HFF-Myc (cell line): ENCODE measurements at regions not wholly inside any gene's neighbourhood (a gene's known extent, or its start where the extent isn't known, plus 50 kb on each side); places are given as distances from the start of the nearest gene placed in this dataset.
A peak's percentile ranks its signal among the peaks of the same experiment; 100 is the strongest.

Experiments used
- DNase-seq: peaks from one replicate; pipeline ENCODE4 v3.0.0-alpha.2; 2011; ENCODE audit warnings: low read depth; ENCODE audit errors: extremely low read depth
- H3K4me3 ChIP-seq: replicated peaks from 2 replicates; pipeline ENCODE4 v1.5.1; 2011; ENCODE audit warnings: low read depth, mild to moderate bottlenecking, control low read depth, low read length
- TF ChIP-seq, protein P1 (sequence below): IDR thresholded peaks from 2 replicates; pipeline ENCODE4 v1.5.1; 2012; ENCODE audit warnings: mild to moderate bottlenecking, low read depth, low read length, control low read depth; ENCODE audit errors: missing control alignments

DNA sequence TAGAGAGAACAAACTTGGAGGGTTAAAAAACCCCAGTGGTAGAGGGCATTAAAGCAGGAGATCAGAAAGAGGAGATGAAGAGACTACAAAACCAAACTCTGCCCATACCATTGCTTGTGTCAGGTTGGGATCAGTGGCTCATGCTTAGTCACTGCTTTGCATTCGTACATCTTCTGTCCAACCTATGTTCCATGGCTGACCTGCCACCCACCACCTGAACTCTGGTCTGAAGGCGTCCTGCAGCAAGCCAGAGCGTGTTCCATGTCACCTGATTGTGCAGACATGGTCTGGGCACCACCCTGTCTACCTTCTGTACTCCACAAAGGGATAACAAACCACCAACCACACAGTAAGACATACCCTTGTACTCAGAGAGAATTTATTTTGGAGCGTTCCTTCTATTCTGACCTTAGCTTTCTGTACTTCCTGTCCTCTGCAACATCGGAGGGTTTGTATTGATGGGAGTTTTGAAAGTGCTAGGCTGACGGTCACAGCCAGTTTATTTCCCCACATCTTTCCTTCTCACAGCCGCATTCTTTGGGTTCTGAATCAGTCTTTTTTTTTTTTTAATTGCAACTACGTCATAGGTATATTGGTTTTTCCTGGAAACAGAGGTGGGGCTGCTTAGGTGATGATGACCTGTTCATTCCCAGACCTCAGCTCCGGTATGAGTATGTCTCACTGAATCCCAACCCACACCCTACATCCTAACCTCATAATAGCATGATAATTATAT lies 88.3 kb downstream of the SOWAHC start:
- TF ChIP-seq, protein P1, sequence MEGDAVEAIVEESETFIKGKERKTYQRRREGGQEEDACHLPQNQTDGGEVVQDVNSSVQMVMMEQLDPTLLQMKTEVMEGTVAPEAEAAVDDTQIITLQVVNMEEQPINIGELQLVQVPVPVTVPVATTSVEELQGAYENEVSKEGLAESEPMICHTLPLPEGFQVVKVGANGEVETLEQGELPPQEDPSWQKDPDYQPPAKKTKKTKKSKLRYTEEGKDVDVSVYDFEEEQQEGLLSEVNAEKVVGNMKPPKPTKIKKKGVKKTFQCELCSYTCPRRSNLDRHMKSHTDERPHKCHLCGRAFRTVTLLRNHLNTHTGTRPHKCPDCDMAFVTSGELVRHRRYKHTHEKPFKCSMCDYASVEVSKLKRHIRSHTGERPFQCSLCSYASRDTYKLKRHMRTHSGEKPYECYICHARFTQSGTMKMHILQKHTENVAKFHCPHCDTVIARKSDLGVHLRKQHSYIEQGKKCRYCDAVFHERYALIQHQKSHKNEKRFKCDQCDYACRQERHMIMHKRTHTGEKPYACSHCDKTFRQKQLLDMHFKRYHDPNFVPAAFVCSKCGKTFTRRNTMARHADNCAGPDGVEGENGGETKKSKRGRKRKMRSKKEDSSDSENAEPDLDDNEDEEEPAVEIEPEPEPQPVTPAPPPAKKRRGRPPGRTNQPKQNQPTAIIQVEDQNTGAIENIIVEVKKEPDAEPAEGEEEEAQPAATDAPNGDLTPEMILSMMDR = no peak
- no peak overlapping the region for H3K4me3 ChIP-seq

DNA sequence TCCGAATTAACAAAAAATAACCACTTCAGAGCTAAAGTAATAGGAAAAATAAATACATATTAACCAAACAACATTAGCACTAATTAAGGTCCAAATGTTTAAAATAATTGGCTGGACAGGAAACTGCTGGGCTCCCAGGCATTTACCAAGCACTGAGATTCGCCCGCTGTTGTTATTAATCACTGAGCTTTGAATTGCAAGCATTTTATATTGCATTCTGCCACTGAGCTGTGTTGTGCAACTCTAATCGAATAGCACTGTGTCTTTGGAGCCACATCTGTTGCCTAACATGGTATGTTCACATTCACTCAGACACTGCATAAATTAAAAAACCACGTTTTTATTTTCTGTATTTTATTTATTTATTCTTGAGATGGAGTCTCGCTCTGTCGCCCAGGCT lies 88.9 kb downstream of the SOWAHC start:
- DNase-seq = no peak
- no peak overlapping the region for H3K4me3 ChIP-seq
- TF ChIP-seq, protein P1 = no peak

More for the DNA sequence above, 88.3 kb downstream of the SOWAHC start:
- peak; percentile 14 for DNase-seq

DNA sequence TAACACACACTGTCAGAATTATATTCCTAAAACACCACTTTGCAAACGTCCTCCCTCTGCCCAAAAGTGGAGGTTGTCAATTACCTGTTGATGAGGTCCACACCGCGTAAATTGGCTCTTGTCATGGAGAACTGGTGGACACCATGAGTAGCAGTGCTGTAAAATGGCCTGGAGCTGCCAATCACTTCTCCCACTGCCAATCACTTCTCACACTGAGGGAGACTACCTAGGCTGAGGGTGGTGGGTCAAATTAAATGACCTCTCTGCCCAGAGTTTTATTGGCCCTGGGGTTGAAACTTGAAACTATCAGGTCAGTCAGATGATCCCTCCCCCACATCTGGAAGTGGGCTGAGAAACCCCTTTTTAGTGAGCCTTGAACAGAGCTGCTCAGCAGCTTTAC lies 89.6 kb downstream of the SOWAHC start:
- TF ChIP-seq, protein P1 = no peak
- no peak overlapping the region for H3K4me3 ChIP-seq
- DNase-seq = no peak

DNA sequence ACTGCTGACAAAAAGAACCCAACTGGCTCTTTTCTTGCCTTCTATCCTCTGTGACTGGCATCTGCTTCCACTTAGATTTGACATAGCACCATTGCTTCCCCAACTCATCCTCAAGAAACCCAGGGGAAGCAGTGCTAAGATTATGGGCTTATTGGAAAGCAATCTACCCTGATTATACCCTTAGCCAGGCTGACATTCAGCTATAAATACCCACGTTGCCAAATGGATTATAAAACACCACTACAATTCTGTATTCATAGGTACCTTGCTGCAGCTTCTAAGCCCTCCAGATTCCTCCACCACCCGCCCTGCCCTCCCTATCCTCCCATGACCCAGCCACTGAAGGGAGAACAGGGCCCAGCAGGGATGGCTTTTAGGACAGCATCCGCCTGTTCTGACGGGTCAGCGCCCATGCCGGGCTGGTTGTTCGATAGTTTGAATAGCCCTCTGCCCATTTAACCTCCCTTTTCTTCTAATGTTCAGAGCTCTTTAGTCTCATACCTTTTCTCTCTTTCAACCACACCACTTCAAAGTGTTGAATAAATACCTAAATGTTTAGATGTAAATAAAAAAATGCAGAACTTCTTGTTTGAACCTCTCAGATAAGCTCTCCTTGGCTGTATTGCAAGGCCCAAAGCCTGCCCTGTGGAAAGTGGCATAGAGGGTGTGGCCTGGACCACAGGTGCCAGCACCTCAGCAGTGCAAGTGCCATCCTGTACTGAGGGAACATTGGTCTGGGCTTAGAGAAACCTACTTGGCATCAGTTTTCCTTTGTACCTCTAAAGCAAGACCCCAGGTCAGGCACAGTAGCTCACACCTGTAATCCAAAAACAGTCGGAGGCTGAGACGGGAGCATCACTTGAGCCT lies 86.6 kb upstream of the RGPD5 start:
- DNase-seq = no peak
- no peak overlapping the region for H3K4me3 ChIP-seq
- TF ChIP-seq, protein P1 = no peak

DNA sequence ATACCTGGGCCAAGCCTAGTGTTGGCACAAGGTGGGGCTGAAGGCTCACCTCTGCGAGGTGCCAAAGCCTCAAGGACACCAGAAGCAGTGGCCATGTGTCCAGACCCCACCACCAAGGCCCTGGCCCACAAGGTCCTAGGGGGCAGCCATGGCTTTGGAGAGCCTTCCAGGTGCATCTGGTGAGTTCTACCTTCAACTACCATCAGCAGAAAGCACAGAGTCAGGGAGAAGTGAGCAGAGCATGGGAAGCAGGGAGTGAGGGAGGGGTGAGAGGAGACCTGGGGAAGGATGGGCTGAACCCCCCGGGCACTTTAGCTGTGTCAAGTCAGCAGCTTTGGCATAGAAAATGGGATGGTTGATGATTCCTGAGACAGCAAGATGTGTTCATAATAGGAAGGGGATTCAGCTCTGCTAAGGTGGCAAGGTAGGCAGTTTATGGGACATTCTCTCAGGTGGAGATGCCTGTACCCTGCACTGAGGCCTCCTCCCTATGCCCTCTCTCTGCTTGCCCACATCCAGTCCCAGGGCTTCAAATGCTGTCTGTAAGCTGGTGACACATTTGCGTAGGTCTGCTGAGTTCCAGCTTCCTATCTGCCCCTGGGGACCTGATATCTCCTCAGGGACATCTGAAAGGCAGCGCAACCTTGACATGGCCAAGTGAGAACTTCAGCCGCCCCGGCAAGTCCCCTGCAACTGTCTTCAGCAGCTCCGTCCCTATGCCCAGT lies 83.4 kb upstream of the RGPD5 start:
- DNase-seq = no peak
- TF ChIP-seq, protein P1 = no peak
- H3K4me3 ChIP-seq = no peak overlapping the region

DNA sequence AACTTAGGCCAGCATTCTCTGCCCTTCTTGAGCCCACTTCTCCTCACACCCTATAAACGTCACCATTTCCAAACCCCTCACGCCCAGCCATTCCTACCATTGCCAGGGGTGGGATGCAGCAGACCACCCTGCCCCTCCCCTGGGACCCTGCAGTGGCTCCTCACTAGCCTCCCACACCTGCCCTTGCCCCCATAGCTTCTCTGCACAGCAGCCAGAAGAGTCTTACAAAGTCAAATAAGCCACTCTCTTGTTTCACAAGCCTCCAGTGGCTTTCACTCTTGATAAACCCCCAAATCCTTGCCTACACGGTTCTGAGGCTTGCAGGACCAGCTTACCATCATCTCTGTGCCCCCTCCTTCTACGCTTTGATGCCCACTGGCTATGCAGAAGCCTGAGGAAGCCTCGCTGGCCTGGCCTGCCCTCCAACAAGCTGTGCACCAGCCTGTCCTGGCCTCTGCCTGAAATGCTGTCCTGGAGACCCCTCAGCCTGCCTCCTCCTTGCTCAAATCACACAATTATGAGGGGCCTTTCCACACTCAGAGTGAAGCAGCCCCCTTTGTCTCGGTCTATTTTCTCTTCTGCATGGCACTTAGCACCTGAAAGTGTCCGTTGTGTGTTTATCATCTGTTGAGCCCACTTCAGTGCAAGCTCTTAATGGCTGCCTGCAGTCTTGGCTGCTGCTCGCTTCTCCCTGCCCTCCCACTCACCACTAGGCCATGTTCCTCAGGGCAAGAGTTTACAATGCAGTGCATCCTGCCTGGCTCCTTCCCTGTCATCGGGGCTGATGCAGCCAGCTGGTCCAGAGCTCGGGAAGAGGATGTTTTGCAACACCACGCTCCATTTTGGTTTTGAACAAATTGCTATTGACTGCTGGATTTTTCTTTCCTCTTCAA lies 82.6 kb upstream of the RGPD5 start:
- no peak for DNase-seq
- TF ChIP-seq, protein P1 = no peak
- H3K4me3 ChIP-seq = no peak overlapping the region
